ENCODE measurements at regions not wholly inside any gene's neighbourhood (a gene's known extent, or its start where the extent isn't known, plus 50 kb on each side); places are given as distances from the start of the nearest gene placed in this dataset.

- no peak for DNase-seq
These were observed 137.2 kb upstream of the E2F7 start for GRCh38 chr12:77202457-77203060.

GRCh38 chr12:77189901-77190416 is 124.6 kb upstream of the E2F7 start:
- DNase-seq, result no peak

- no peak for DNase-seq
These were observed 124.1 kb upstream of the E2F7 start for GRCh38 chr12:77189458-77189857.

GRCh38 chr12:77179515-77179914 is 114.1 kb upstream of the E2F7 start:
- no peak for DNase-seq

DNA sequence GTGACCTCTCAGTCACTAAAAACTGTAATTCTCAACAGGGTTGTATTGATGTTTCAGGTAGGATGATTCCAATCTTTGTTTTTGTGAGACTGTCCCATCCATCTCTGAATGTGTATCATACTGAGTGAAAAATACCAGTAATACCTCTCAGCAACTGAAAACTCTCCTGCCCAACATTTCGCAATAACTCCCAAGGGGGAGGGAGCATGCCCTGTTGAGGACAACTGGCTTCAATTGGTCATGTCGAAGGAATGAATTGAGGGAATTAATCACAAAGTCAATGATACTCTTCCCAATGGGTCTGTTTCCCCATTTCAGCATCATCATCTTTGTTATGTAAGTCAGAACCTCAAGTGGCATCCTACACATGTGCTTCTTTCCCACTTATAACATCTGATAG is 102.4 kb upstream of the E2F7 start:
- no peak for DNase-seq

- no peak for DNase-seq
These were observed 101.3 kb upstream of the E2F7 start for GRCh38 chr12:77166696-77167095.

DNA sequence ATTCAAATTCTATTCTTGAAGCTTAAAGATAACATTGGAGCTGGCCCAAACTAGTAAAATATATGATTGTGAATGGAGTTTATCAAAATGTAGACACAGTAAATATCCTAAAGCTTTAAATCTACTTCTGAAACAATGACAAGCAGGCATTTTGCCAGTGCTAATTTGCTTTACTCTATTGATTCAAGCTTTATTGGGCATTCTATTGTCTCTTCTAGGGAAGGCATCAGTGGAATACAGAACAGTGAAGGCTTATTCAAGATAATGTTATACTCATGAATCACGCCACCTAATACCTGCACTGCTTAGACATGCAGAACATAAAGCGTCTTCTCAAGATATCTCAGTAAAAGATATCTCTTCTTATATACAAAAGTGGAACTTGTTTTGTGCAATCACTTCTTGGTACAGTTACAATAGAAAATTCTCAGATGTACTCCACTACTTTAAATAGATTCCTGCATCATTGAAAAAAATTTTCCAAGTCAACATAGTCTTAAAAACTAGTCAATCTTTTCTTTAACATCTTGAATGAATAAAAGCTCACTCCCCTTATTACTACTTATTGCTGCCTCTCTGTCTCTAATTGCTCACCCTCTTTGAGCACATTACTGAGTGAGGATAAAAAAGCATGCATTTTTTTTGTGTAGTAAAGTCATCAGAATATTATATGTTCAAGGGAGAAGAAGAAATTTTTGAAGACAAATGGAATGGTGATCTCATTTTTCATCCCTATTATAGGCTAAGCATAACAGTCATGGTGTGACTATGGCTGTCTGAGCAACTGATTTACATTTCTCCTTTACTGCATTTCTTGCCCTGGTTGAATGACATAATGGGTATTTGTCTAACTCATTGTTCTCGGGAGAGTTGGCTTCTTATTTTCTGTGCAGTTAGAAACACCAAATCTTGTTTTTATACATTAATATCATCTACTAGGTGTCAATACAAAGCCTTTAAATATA is 98.0 kb upstream of the E2F7 start:
- DNase-seq, result no peak

DNA sequence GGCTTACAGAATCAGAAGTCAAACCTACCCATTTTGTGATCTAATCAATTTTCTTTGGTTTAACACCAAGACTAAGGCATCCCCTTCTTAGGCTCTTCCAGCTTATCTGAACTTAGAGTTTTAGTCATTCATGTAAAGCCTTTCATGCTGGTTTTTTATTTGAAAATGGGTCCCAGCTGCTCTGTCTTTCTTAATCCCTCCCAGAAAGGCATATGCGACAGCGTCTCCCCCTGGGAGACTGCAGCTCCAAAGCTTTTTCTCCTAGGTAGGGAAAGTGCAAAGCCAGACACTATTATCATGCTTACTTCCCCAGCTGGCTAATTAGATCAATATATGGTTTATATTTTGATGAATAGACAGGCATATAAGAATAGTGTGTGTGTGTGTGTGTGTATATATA is 96.6 kb upstream of the E2F7 start:
- DNase-seq, result no peak

- DNase-seq, result no peak
These were observed 95.6 kb upstream of the E2F7 start for GRCh38 chr12:77160931-77161330.

GRCh38 chr12:77153706-77154105 is 88.3 kb upstream of the E2F7 start:
- DNase-seq, result no peak

GRCh38 chr12:77152623-77153193 is 87.3 kb upstream of the E2F7 start:
- DNase-seq, result no peak

- DNase-seq, result no peak
These were observed 85.7 kb upstream of the E2F7 start for GRCh38 chr12:77151030-77151429.

- DNase-seq, result peak; percentile 32
These were observed 68.2 kb upstream of the E2F7 start for GRCh38 chr12:77133566-77133965.

- DNase-seq, result no peak
These were observed 66.7 kb upstream of the E2F7 start for GRCh38 chr12:77131977-77132490.

DNA sequence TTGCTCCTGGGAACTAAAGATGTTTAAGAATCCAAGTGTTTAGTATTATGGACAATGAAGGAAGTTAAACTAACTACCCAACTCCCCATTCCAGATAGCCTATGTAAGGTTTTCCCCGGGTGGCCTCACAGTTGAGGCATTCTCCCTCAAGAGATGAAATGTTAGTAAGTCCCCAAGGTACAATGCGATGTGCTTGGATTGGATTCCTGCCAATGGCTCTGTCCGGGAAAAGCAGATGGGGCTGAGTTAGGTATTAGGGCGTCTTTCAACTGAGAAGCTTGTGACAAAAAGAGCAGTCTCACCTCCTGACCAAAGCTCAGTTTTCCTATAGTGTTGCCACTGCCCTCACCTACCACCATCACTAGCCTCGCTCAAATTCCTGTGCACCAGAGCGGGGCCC is 64.8 kb upstream of the E2F7 start:
- DNase-seq, result no peak

DNA sequence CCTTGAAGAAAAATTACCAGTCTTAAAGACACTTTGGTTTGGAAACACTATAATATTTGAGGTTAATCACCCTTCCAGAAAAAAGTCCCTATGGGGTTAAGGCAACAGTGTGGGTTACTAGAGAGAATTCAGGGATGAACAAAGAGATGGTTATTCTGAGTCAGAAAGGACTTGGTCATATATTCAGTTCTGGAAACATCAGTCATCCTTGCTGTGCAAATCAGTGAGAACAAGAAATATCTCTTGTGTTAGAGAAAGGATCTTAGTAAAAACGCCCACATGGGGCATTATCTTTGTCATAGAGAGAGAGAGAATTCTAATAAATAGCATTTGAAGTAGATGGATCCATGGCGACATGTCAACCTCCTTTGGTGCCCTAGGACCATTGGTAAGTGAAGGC is 59.4 kb upstream of the E2F7 start:
- DNase-seq, result no peak

DNA sequence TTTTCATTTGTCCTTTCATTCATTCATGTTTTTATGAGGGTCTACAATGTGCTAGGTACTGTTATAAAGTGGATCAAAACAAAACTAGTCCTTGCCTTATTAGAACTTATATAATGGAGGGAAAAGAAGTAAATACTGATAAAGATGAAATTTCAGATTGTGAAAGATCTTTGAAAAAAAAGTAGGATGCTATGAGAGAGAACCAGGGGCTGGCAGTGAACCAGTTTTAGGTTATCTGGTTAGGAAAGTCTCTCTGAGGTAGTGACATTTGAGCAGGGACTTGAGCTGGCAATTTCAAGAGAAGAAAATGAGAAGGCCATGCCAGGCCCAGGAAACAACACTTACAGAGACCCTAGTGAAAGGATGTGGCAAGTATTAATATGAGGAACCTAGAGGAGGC is 57.3 kb upstream of the E2F7 start:
- DNase-seq, result no peak

DNA sequence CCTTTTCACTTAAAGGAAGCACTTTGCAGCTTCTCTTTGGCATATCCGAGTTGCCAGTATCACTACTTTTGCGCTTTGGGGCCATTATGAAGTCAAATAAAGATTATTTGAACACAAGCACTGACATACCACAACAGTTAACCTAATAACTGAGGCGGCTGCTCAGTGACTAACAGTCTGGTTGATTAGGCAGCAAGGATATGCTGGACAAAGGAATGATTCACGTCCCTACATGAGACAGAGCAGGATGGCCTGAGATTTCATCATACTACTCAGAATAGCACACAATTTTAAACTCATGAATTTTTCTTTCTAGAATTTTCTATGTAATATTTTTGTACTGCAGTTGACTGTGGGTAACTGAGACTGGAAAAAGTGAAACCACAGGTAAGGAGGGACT is 56.9 kb upstream of the E2F7 start:
- DNase-seq, result peak; percentile 35

- no peak for DNase-seq
These were observed 55.1 kb upstream of the E2F7 start for GRCh38 chr12:77120156-77121085.

- no peak for DNase-seq
These were observed 53.3 kb upstream of the E2F7 start for GRCh38 chr12:77118696-77119095.

DNA sequence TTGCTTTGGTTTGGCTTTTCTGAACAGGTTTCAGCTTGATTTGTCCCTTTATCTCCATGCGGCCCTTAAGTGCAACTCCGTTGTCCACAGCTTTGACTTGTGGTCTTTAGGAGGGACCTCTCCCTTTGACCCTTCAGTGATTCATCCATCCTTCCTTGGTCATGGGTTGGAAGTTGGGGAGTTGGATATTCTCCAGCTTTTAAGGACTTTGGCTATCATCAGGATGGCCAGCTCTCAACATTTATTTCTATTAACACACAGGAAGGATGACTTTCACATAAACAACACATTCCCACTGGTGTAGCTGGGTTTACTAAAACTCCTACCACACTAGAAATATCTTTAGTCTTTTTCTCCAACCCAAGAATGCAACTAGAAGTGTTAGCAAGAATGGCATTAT is 50.9 kb upstream of the E2F7 start:
- DNase-seq, result no peak

GRCh38 chr12:77115471-77115870 is 50.1 kb upstream of the E2F7 start:
- DNase-seq, result no peak

Measured in T1000 (cell line).